ENCODE measurements at regions not wholly inside any gene's neighbourhood (a gene's known extent, or its start where the extent isn't known, plus 50 kb on each side); places are given as distances from the start of the nearest gene placed in this dataset.

GRCh38 chr13:65789815-65790214 is 1440.3 kb downstream of the PCDH9 start:
- H3K27me3 ChIP-seq (ENCODE audit: insufficient read depth, low read length) = no peaks in the 10 kb centered on the region
- intact Hi-C loops (cut with micrococcal nuclease) = no loop called here
- no peak overlapping the region for H3K4me2 ChIP-seq (ENCODE audit: low read length)
- no peaks in the 10 kb centered on the region for H3K4me1 ChIP-seq (ENCODE audit: control insufficient read depth in 1 of 2, insufficient read depth in 2 of 2, low read length in 2 of 2)
- no peaks in the 10 kb centered on the region for H3K9me3 ChIP-seq (ENCODE audit: control insufficient read depth in 1 of 2, insufficient read depth in 1 of 2, low read depth in 1 of 2, low read length in 2 of 2)
- no peaks in the 10 kb centered on the region for H3K36me3 ChIP-seq (ENCODE audit: control insufficient read depth in 1 of 2, insufficient read depth in 2 of 2, low read length in 2 of 2)
- TF ChIP-seq SP1 (IDR thresholded peaks at IDR 0.05; ENCODE audit: low read depth) (no peak), POLR2AphosphoS5 (IDR thresholded peaks at IDR 0.05; ENCODE audit: low read depth, low read length) (no peak)
- DNase-seq (ENCODE audit: low read depth, low spot score) (no peak), ATAC-seq (no peak)
- CTCF ChIA-PET = no interaction called here
- no peak overlapping the region for H3K4me3 ChIP-seq (replicated peaks in 1 of 2; ENCODE audit: low read depth in 1 of 2, low read length in 2 of 2)
- no peaks in the 10 kb centered on the region for H4K20me1 ChIP-seq (ENCODE audit: insufficient read depth)
- no TSS peak for BruUV-seq (replicated peaks)
- POLR2A ChIA-PET = interaction anchor here (0.6 kb wide), 1 partner anchor 39 kb away, joined by 3 read pairs; no protein-coding TSS in a partner anchor
- no peak overlapping the region for H2AFZ ChIP-seq (ENCODE audit: low read depth, low read length, poor library complexity, severe bottlenecking)
- H3K9ac ChIP-seq (ENCODE audit: low read length) = no peak overlapping the region
- RAD21 ChIA-PET (ENCODE audit: low non-redundant PET in 1 of 2, low total read pairs in 2 of 2, uncharacterized antibody in 2 of 2, unreplicated experiment in 2 of 2) = no interaction called here
- H3K9me2 ChIP-seq (ENCODE audit: insufficient read depth) = no peaks in the 10 kb centered on the region
- no peak overlapping the region for H3K27ac ChIP-seq (ENCODE audit: low read depth, low read length)
- no peaks in the 10 kb centered on the region for H3K79me2 ChIP-seq (ENCODE audit: insufficient read depth, low read length)

- H3K9me3 ChIP-seq (ENCODE audit: control insufficient read depth in 1 of 2, insufficient read depth in 1 of 2, low read depth in 1 of 2, low read length in 2 of 2) = no peaks in the 10 kb centered on the region
- BruUV-seq (replicated peaks) = no TSS peak
- no peaks in the 10 kb centered on the region for H3K79me2 ChIP-seq (ENCODE audit: insufficient read depth, low read length)
- H3K4me2 ChIP-seq (ENCODE audit: low read length) = no peak overlapping the region
- DNase-seq (ENCODE audit: low read depth, low spot score) (no peak), ATAC-seq (no peak)
- RAD21 ChIA-PET (ENCODE audit: low non-redundant PET in 1 of 2, low total read pairs in 2 of 2, uncharacterized antibody in 2 of 2, unreplicated experiment in 2 of 2) = no interaction called here
- no peak overlapping the region for H3K27ac ChIP-seq (ENCODE audit: low read depth, low read length)
- TF ChIP-seq RAD21 (IDR thresholded peaks at IDR 0.05; ENCODE audit: low read depth) (no peak), EZH2 (IDR thresholded peaks at IDR 0.05) (no peak), SP1 (IDR thresholded peaks at IDR 0.05; ENCODE audit: low read depth) (no peak), JUND (IDR thresholded peaks at IDR 0.05) (no peak), ELF1 (IDR thresholded peaks at IDR 0.05; ENCODE audit: borderline replicate concordance, low read depth) (no peak), MAX (IDR thresholded peaks at IDR 0.05) (no peak), REST (IDR thresholded peaks at IDR 0.05; ENCODE audit: low read depth) (no peak)
- intact Hi-C loops (cut with micrococcal nuclease) = no loop called here
- H4K20me1 ChIP-seq (ENCODE audit: insufficient read depth) = no peaks in the 10 kb centered on the region
- no peak overlapping the region for H3K9ac ChIP-seq (ENCODE audit: low read length)
- no peaks in the 10 kb centered on the region for H3K36me3 ChIP-seq (ENCODE audit: control insufficient read depth in 1 of 2, insufficient read depth in 2 of 2, low read length in 2 of 2)
- POLR2A ChIA-PET = no interaction called here
- CTCF ChIA-PET = no interaction called here
- H3K4me1 ChIP-seq (ENCODE audit: control insufficient read depth in 1 of 2, insufficient read depth in 2 of 2, low read length in 2 of 2) = no peaks in the 10 kb centered on the region
- no peak overlapping the region for H3K4me3 ChIP-seq (replicated peaks in 1 of 2; ENCODE audit: low read depth in 1 of 2, low read length in 2 of 2)
- H2AFZ ChIP-seq (ENCODE audit: low read depth, low read length, poor library complexity, severe bottlenecking) = no peak overlapping the region
- H3K9me2 ChIP-seq (ENCODE audit: insufficient read depth) = no peaks in the 10 kb centered on the region
- H3K27me3 ChIP-seq (ENCODE audit: insufficient read depth, low read length) = no peaks in the 10 kb centered on the region
Observed at GRCh38 chr13:65787082-65787481, 1443.1 kb downstream of the PCDH9 start.

Data from HCT116 (cell line).